Esophagus muscularis mucosa (tissue), 4 donors: ENCODE measurements at regions not wholly inside any gene's neighbourhood (a gene's known extent, or its start where the extent isn't known, plus 50 kb on each side); places are given as distances from the start of the nearest gene placed in this dataset.

Experiments used
- DNase-seq: peaks from one replicate; pipeline ENCODE4 v3.0.0-alpha.2; 2017; ENCODE audit errors: extremely low spot score
- H3K27ac ChIP-seq, 4 donors: fragments of 200-600 bp; sonication (generic); replicated peaks in 1 of 4; 1 replicate in 3 of 4; 2 replicates in 1 of 4; pipeline ENCODE4 v1.5.1; 2016 to 2019; ENCODE audit warnings: mild to moderate bottlenecking in 1 of 4
- H3K27me3 ChIP-seq, 4 donors: fragments of 200-600 bp; sonication (generic); one replicate each; pipeline versions ENCODE4 v1.5.1 to v1.6.0; 2016 to 2019
- H3K36me3 ChIP-seq, 4 donors: fragments of 200-600 bp; sonication (generic); one replicate each; pipeline ENCODE4 v1.5.1; 2016 to 2019
- H3K4me1 ChIP-seq, 4 donors: fragments of 200-600 bp; sonication (generic); one replicate each; pipeline ENCODE4 v1.5.1; 2016 to 2019
- H3K4me3 ChIP-seq, 4 donors: fragments of 200-600 bp; sonication (generic); 1 replicate in 2 of 4; 2 replicates in 2 of 4; pipeline ENCODE4 v1.5.1; 2016 to 2019; ENCODE audit warnings: mild to moderate bottlenecking in 4 of 4, moderate library complexity in 1 of 4
- H3K9me3 ChIP-seq, 4 donors: fragments of 200-600 bp; sonication (generic); 1 replicate in 3 of 4; 2 replicates in 1 of 4; pipeline ENCODE4 v1.5.1; 2016 to 2019
- CTCF ChIP-seq, 3 experiments: fragments of 200-600 bp in 2 of 3; fragments of 450-650 bp in 1 of 3; sonication (generic) in 2 of 3; IDR thresholded peaks; one replicate each; pipeline ENCODE4 v1.5.1; 2017 to 2019; ENCODE audit warnings: antibody characterized with exemption in 3 of 3, mild to moderate bottlenecking in 2 of 3, moderate library complexity in 1 of 3
- EP300 ChIP-seq: sonication (generic); formaldehyde crosslinking; IDR thresholded peaks from one replicate; pipeline ENCODE4 v1.6.1; 2017; ENCODE audit warnings: antibody characterized with exemption
- POLR2A ChIP-seq: fragments of 450-650 bp; IDR thresholded peaks from one replicate; pipeline ENCODE4 v1.6.1; 2017; ENCODE audit warnings: antibody characterized with exemption, moderate library complexity, mild to moderate bottlenecking, low read depth
- POLR2AphosphoS5 ChIP-seq, 2 donors: sonication (generic); formaldehyde crosslinking; IDR thresholded peaks; one replicate each; pipeline ENCODE4 v1.6.1; 2017; ENCODE audit warnings: antibody characterized with exemption in 2 of 2
- WGBS: methylation state at CpG from one replicate; pipeline ENCODE4 v1.1.5; 2018; 5-methylcytosine and 5-hydroxymethylcytosine counted together
- intact Hi-C: fragments of 100-400 bp; cut with DNase I; formaldehyde crosslinking; loops from one replicate; pipeline ENCODE4 v1.15.1; 2023

DNA sequence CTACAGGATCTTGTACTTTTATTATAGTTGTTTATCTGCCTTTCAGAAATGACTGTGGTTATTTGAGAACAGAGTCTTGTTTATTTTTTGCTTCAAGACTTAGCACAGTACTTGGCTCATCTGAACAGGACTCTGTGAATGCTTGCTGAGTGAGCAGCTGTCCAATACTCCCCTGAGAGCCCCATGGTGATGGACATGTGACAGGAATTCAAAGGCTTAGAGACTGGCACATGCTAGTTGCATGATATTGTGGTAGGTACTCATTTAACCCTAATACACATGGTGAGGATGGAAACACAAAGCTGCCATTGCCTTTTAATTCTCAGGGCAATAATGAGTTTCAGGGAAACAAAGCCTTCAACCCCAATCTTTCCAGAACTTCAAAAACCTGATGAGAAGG lies 97.3 kb downstream of the GEMIN8 start:
- no peak for DNase-seq
- intact Hi-C loops, result no loop called here
- TF ChIP-seq EP300 (no peak), CTCF (IDR thresholded peaks at IDR 0.05) (no peak), POLR2A (no peak), POLR2AphosphoS5 (IDR thresholded peaks at IDR 0.05) (no peak)
- Histone ChIP-seq H3K9me3 (no peaks in the 10 kb centered on the region), H3K27ac (no peak overlapping the region), H3K4me1 (peaks cover 0 to 4% (median under 1%) of the 10 kb centered on the region in 4 donors), H3K4me3 (no peak overlapping the region), H3K27me3 (peaks cover 0 to 7% (median 0%) of the 10 kb centered on the region in 4 donors), H3K36me3 (no peaks in the 10 kb centered on the region)

DNA sequence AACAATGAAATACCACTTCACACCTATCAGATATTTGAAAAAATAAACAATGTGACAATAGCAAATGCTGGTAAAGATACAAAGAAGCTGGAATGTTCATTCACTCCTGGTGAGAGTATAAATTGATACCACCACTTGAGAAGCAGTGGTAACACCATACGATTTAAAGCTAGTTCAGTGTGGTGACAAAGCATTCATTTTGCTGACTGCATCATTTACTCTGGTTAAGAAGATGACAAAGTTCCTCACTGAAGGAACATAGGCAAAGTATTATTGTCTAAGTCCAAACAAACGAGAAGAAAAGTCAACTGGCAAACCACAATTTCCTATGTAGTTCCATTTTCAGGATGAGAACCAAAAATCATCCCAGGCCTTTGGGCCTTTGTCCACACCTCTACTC lies 102.5 kb downstream of the GEMIN8 start:
- no peak for DNase-seq
- WGBS, result 77% methylated on average over 2 of the region's 2 CpGs
- intact Hi-C loops, result no loop called here
- TF ChIP-seq POLR2A, result no peak
- no peak for TF ChIP-seq CTCF (IDR thresholded peaks at IDR 0.05)
- TF ChIP-seq POLR2AphosphoS5 (IDR thresholded peaks at IDR 0.05), result no peak
- no peak for TF ChIP-seq EP300
- Histone ChIP-seq H3K27me3 (no peaks in the 10 kb centered on the region), H3K36me3 (no peaks in the 10 kb centered on the region), H3K27ac (no peak overlapping the region), H3K9me3 (no peaks in the 10 kb centered on the region), H3K4me3 (no peak overlapping the region), H3K4me1 (peaks cover 0 to 4% (median 0%) of the 10 kb centered on the region in 4 donors)

DNA sequence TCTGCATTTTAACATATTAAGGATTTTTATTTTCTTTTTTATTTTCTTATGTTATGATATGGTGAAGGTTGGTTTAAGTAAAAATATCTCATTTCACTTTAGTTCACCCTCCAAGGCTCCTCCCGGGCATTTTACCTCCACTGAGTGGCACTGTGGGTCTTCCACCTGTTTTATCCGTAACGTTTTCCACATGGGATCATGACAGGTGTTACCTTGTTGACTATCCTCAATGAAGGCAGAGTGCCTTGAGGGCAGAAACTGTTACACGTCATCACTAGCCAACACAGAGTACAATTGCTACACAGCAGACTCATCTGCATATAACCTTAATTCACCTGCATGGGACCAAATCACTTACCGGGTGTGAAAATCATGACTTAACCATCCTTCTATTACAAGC lies 105.8 kb downstream of the GEMIN8 start:
- WGBS, result 74% methylated on average over 5 of the region's 5 CpGs

DNA sequence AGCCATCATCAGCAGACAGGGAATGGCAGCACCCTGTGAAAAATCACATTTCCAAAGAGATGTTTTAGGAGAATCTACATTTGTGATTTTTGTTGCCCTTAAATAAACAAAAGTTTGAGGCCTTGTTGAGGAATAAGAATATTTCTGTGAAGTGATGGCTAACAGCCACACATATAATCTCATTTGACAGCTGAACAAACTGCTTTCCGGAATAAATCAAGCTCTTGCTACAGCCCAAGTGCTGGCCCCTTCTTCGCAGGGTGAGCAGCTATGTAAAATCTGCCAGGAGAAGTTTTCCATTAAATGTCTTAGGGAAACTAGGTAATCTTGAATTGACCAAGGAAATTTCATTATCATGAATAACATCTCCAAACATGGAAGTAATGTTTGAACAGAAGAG lies 106.4 kb upstream of the GPM6B start:
- Histone ChIP-seq H3K9me3 (no peaks in the 10 kb centered on the region), H3K4me1 (peaks cover 0 to 4% (median 0%) of the 10 kb centered on the region in 4 donors), H3K27ac (no peak overlapping the region), H3K4me3 (no peak overlapping the region), H3K27me3 (no peaks in the 10 kb centered on the region), H3K36me3 (no peaks in the 10 kb centered on the region)
- WGBS, result 61% methylated on average over 2 of the region's 2 CpGs
- intact Hi-C loops, result no loop called here
- TF ChIP-seq POLR2AphosphoS5 (IDR thresholded peaks at IDR 0.05) (no peak), POLR2A (no peak), CTCF (IDR thresholded peaks at IDR 0.05) (no peak), EP300 (no peak)
- DNase-seq, result no peak

More for the DNA sequence above, 105.8 kb downstream of the GEMIN8 start:
- intact Hi-C loops, result no loop called here
- DNase-seq, result no peak
- H3K9me3 ChIP-seq, result no peaks in the 10 kb centered on the region
- TF ChIP-seq EP300, result no peak
- no peak for TF ChIP-seq CTCF (IDR thresholded peaks at IDR 0.05)
- H3K4me1 ChIP-seq, result peaks cover 0 to 4% (median 0%) of the 10 kb centered on the region in 4 donors
- no peak overlapping the region for H3K27ac ChIP-seq
- H3K36me3 ChIP-seq, result no peaks in the 10 kb centered on the region
- H3K27me3 ChIP-seq, result no peaks in the 10 kb centered on the region
- no peak overlapping the region for H3K4me3 ChIP-seq

DNA sequence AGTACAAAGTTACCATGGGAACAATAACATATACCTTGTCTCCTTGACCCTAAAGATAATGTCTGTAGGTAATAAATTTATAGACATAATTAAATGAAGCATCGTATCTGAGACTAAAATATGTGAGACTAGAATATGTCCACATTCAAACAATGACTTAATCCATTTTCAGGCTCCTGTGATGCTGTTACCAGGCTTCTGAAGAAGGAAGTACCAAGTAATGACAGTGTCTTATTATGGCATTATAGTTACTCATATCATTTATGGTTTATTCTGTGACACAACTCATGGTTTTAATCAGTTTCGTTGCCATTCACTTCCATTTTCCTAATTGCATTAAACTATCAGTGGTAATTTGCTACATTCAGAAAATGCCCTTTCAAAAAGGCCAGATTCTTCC lies 100.6 kb upstream of the GPM6B start:
- no peaks in the 10 kb centered on the region for H3K4me1 ChIP-seq
- 69% methylated on average over 2 of the region's 2 CpGs for WGBS
- DNase-seq, result no peak
- H3K9me3 ChIP-seq, result no peaks in the 10 kb centered on the region
- H3K27ac ChIP-seq, result no peak overlapping the region
- H3K27me3 ChIP-seq, result no peaks in the 10 kb centered on the region
- no peaks in the 10 kb centered on the region for H3K36me3 ChIP-seq
- TF ChIP-seq EP300, result no peak
- no peak for TF ChIP-seq POLR2AphosphoS5 (IDR thresholded peaks at IDR 0.05)
- no peak for TF ChIP-seq POLR2A
- H3K4me3 ChIP-seq, result no peak overlapping the region
- intact Hi-C loops, result no loop called here
